ENCODE measurements at regions not wholly inside any gene's neighbourhood (a gene's known extent, or its start where the extent isn't known, plus 50 kb on each side); places are given as distances from the start of the nearest gene placed in this dataset.

DNA sequence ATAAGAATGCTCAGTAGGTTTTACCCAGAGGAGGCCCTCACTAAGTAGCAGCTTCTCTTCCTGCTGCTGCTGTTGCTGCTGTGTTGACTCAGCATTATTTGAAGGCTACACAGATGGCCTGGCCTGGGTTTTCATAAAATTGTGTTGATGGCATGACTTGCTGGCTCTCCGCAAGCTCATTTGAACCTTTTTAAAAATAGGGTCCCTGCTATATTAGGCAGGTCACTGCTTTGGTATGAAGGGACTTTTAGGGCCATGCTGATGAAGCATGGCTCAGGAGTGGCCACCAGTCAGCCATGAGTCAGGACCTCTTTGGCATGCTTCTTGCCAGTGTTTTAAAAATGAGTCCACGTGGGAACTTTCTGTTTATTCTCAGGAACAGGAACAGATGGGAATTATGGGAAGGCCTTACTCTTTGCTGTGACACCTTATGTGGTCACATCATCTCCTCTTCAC is 128.7 kb downstream of the MID1IP1 start:
- in situ Hi-C loops (cut with HindIII; ENCODE audit: low sequenced_read_pairs) = no loop called here
- peak; percentile 53 for DNase-seq (ENCODE audit: low read depth, low spot score)

GRCh38 chrX:38930474-38930873 is 129.2 kb downstream of the MID1IP1 start:
- DNase-seq (ENCODE audit: low read depth, low spot score) = no peak
- no peak overlapping the region for H3K4me3 ChIP-seq (ENCODE audit: low read depth, low read length)
- TF ChIP-seq, protein P1, sequence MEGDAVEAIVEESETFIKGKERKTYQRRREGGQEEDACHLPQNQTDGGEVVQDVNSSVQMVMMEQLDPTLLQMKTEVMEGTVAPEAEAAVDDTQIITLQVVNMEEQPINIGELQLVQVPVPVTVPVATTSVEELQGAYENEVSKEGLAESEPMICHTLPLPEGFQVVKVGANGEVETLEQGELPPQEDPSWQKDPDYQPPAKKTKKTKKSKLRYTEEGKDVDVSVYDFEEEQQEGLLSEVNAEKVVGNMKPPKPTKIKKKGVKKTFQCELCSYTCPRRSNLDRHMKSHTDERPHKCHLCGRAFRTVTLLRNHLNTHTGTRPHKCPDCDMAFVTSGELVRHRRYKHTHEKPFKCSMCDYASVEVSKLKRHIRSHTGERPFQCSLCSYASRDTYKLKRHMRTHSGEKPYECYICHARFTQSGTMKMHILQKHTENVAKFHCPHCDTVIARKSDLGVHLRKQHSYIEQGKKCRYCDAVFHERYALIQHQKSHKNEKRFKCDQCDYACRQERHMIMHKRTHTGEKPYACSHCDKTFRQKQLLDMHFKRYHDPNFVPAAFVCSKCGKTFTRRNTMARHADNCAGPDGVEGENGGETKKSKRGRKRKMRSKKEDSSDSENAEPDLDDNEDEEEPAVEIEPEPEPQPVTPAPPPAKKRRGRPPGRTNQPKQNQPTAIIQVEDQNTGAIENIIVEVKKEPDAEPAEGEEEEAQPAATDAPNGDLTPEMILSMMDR (IDR thresholded peaks at IDR 0.05; ENCODE audit: low read depth, low read length) = no peak
- in situ Hi-C loops (cut with HindIII; ENCODE audit: low sequenced_read_pairs) = no loop called here

More for the DNA sequence above, 128.7 kb downstream of the MID1IP1 start:
- H3K4me3 ChIP-seq (ENCODE audit: low read depth, low read length) = no peak overlapping the region
- TF ChIP-seq, protein P1 (IDR thresholded peaks at IDR 0.05; ENCODE audit: low read depth, low read length) = no peak

GRCh38 chrX:38935561-38935960 is 134.3 kb downstream of the MID1IP1 start:
- in situ Hi-C loops (cut with HindIII; ENCODE audit: low sequenced_read_pairs) = no loop called here
- DNase-seq (ENCODE audit: low read depth, low spot score) = no peak
- no peak overlapping the region for H3K4me3 ChIP-seq (ENCODE audit: low read depth, low read length)
- TF ChIP-seq, protein P1 (IDR thresholded peaks at IDR 0.05; ENCODE audit: low read depth, low read length) = no peak

DNA sequence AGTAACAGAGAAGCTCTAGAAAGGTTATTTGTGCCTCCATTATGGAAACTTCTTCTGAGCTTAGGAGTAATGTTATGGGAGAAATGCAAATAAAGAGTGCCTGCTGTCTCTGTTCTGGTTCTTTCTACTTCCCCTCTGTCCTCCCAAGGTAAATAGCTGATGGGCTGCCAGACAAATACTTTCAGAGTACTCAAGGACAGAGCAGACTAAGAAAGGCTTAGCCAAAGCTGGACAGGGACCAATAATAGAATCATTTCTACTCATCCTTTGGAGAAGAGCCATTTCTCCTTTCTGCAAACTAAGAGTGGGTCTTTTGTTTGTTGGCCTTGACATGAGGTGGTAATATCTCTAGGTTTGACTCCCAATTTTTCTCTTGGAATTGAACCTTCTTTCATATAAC is 136.1 kb downstream of the MID1IP1 start:
- TF ChIP-seq, protein P1 (IDR thresholded peaks at IDR 0.05; ENCODE audit: low read depth, low read length) = no peak
- no peak overlapping the region for H3K4me3 ChIP-seq (ENCODE audit: low read depth, low read length)
- DNase-seq (ENCODE audit: low read depth, low spot score) = no peak
- in situ Hi-C loops (cut with HindIII; ENCODE audit: low sequenced_read_pairs) = no loop called here

DNA sequence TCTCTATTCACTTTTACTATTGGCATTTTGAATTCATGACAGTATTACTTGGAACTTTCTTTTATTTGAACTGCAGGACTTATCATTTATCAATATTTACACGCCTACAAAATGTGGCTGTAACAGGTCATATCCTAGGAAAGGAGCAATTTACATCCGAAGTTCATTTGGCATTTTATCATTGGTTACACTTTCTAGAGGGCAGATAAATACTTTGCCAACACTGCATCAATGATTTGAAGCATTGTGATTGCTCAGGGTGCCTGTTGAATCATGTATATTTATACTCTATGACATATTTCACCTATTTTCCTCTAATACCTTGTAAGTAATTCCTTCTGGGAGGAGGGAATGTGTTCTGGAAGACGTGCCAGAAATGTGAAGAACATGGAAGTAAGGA is 136.7 kb downstream of the MID1IP1 start:
- no peak overlapping the region for H3K4me3 ChIP-seq (ENCODE audit: low read depth, low read length)
- in situ Hi-C loops (cut with HindIII; ENCODE audit: low sequenced_read_pairs) = no loop called here
- TF ChIP-seq, protein P1 (IDR thresholded peaks at IDR 0.05; ENCODE audit: low read depth, low read length) = no peak
- DNase-seq (ENCODE audit: low read depth, low spot score) = no peak

- H3K4me3 ChIP-seq (ENCODE audit: low read depth, low read length) = no peak overlapping the region
- in situ Hi-C loops (cut with HindIII; ENCODE audit: low sequenced_read_pairs) = no loop called here
- DNase-seq (ENCODE audit: low read depth, low spot score) = peak; percentile 21
- TF ChIP-seq, protein P1 (IDR thresholded peaks at IDR 0.05; ENCODE audit: low read depth, low read length) = no peak
These were observed 137.8 kb downstream of the MID1IP1 start for GRCh38 chrX:38939067-38939466.

DNA sequence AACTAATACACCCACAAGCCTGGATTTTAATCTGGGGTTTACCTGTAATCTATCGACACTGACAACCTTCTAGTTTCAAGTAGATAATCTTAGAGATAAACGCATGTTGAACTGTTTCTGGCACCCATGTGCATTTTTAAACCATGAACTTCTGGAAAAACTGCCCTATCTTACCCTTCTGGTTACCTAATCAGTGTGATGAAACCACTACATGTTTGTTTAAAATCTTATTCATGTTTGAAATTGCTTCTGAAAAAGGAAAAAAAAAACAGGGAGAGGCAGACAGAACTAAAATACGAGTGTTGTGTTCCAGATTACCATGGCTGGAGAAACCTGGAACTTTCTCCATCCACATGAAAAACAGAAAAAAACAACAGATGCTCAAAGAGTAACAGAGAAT is 139.3 kb downstream of the MID1IP1 start:
- no peak for DNase-seq (ENCODE audit: low read depth, low spot score)
- in situ Hi-C loops (cut with HindIII; ENCODE audit: low sequenced_read_pairs) = no loop called here
- no peak overlapping the region for H3K4me3 ChIP-seq (ENCODE audit: low read depth, low read length)
- TF ChIP-seq, protein P1 (IDR thresholded peaks at IDR 0.05; ENCODE audit: low read depth, low read length) = no peak
